ENCODE measurements at regions not wholly inside any gene's neighbourhood (a gene's known extent, or its start where the extent isn't known, plus 50 kb on each side); places are given as distances from the start of the nearest gene placed in this dataset.
A peak's percentile ranks its signal among the peaks of the same experiment; 100 is the strongest.

- TF ChIP-seq ESRRG (CRISPR knock-in tag; IDR thresholded peaks at IDR 0.05): no peak
- no peak for TF ChIP-seq ARNTL (CRISPR knock-in tag; IDR thresholded peaks at IDR 0.05; ENCODE audit: borderline replicate concordance, low read depth)
- no peak for TF ChIP-seq ZFP3 (CRISPR knock-in tag; IDR thresholded peaks at IDR 0.05)
- no peak for TF ChIP-seq ZNF70 (CRISPR knock-in tag; IDR thresholded peaks at IDR 0.05)
- TF ChIP-seq PATZ1 (CRISPR knock-in tag; IDR thresholded peaks at IDR 0.05; ENCODE audit: borderline replicate concordance): no peak
- ATAC-seq: no peak
These were observed 726.4 kb downstream of the ZNF385D start for GRCh38 chr3:21024563-21024962.

- ATAC-seq: peak; percentile 81
- TF ChIP-seq POU6F1 (CRISPR knock-in tag; IDR thresholded peaks at IDR 0.05; ENCODE audit: borderline replicate concordance, low read depth): no peak
- no peak for TF ChIP-seq ISL1 (CRISPR knock-in tag; IDR thresholded peaks at IDR 0.05)
- no peak for TF ChIP-seq SNAI2 (CRISPR knock-in tag; IDR thresholded peaks at IDR 0.05)
- no peak for TF ChIP-seq OSR1 (CRISPR knock-in tag; IDR thresholded peaks at IDR 0.05)
- TF ChIP-seq TSHZ2 (CRISPR knock-in tag; IDR thresholded peaks at IDR 0.05): peak; percentile 94
- TF ChIP-seq CSDC2 (CRISPR knock-in tag; IDR thresholded peaks at IDR 0.05): no peak
- TF ChIP-seq ZNF8 (CRISPR knock-in tag; IDR thresholded peaks at IDR 0.05): no peak
- peak; percentile 86; the same call in 1 of the 2 replicates for TF ChIP-seq TCF4 (CRISPR knock-in tag; IDR thresholded peaks at IDR 0.05; ENCODE audit: borderline replicate concordance)
- TF ChIP-seq ZNF70 (CRISPR knock-in tag; IDR thresholded peaks at IDR 0.05): no peak
- no peak for TF ChIP-seq RARB (CRISPR knock-in tag; IDR thresholded peaks at IDR 0.05)
- TF ChIP-seq TOX (CRISPR knock-in tag; IDR thresholded peaks at IDR 0.05; ENCODE audit: borderline replicate concordance): no peak
- no peak for TF ChIP-seq ARNTL (CRISPR knock-in tag; IDR thresholded peaks at IDR 0.05; ENCODE audit: borderline replicate concordance, low read depth)
- TF ChIP-seq ZC3H10 (CRISPR knock-in tag; IDR thresholded peaks at IDR 0.05): no peak
These were observed 730.3 kb downstream of the ZNF385D start for GRCh38 chr3:21020681-21021080.

GRCh38 chr3:21020043-21020442 is 731.0 kb downstream of the ZNF385D start:
- no peak for ATAC-seq
- TF ChIP-seq TCF4 (CRISPR knock-in tag; IDR thresholded peaks at IDR 0.05; ENCODE audit: borderline replicate concordance) (no peak), SNAI2 (CRISPR knock-in tag; IDR thresholded peaks at IDR 0.05) (no peak), ZC3H10 (CRISPR knock-in tag; IDR thresholded peaks at IDR 0.05) (no peak), ESRRG (CRISPR knock-in tag; IDR thresholded peaks at IDR 0.05) (no peak), TOX (CRISPR knock-in tag; IDR thresholded peaks at IDR 0.05; ENCODE audit: borderline replicate concordance) (no peak), CSDC2 (CRISPR knock-in tag; IDR thresholded peaks at IDR 0.05) (no peak), PATZ1 (CRISPR knock-in tag; IDR thresholded peaks at IDR 0.05; ENCODE audit: borderline replicate concordance) (no peak), OSR1 (CRISPR knock-in tag; IDR thresholded peaks at IDR 0.05) (no peak), ZNF70 (CRISPR knock-in tag; IDR thresholded peaks at IDR 0.05) (no peak), PPARA (CRISPR knock-in tag; IDR thresholded peaks at IDR 0.05; ENCODE audit: borderline replicate concordance) (no peak), ISL1 (CRISPR knock-in tag; IDR thresholded peaks at IDR 0.05) (no peak), ZFP30 (CRISPR knock-in tag; IDR thresholded peaks at IDR 0.05) (no peak), TSHZ2 (CRISPR knock-in tag; IDR thresholded peaks at IDR 0.05) (no peak), ZFP3 (CRISPR knock-in tag; IDR thresholded peaks at IDR 0.05) (no peak), CSRNP3 (CRISPR knock-in tag; IDR thresholded peaks at IDR 0.05) (no peak), CREB5 (CRISPR knock-in tag; IDR thresholded peaks at IDR 0.05; ENCODE audit: low read depth) (no peak), ARNTL (CRISPR knock-in tag; IDR thresholded peaks at IDR 0.05; ENCODE audit: borderline replicate concordance, low read depth) (no peak), BACH2 (CRISPR knock-in tag; IDR thresholded peaks at IDR 0.05; ENCODE audit: borderline replicate concordance) (no peak)

All from SK-N-SH treated with all-trans-retinoic acid at 6 μM for 48 hours (cell line).